Transverse colon (tissue), 3 donors: ENCODE measurements at regions not wholly inside any gene's neighbourhood (a gene's known extent, or its start where the extent isn't known, plus 50 kb on each side); places are given as distances from the start of the nearest gene placed in this dataset.
"Not testable (repeated sequence)": the region's sequence is repeated elsewhere in the genome, so short reads cannot be mapped to it uniquely, and the experiment has no call there.

Source experiments
- POLR2A ChIP-seq: fragments of 450-650 bp; IDR thresholded peaks from one replicate; pipeline ENCODE4 v1.6.1; 2016; ENCODE audit warnings: antibody characterized with exemption, mild to moderate bottlenecking, moderate library complexity
- POLR2AphosphoS5 ChIP-seq, 3 donors: sonication (generic); formaldehyde crosslinking; IDR thresholded peaks; one replicate each; pipeline ENCODE4 v1.6.1; 2016; ENCODE audit warnings: antibody characterized with exemption in 3 of 3

DNA sequence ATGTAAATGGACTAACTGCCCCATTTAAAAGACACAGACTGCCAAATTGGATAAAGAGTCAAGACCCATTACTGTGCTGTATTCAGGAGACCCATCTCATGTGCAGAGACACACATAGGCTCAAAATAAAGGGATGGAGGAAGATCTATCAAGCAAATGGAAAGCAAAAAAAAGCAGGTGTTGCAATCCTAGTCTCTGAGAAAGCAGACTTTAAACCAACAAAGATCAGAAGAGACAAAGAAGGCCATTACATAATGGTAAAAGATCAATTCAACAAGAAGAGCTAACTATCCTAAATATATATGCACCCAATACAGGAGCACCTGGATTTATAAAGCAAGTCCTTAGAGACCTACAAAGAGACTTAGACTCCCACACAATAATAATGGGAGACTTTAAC is 134.6 kb upstream of the STARD13 start:
- not testable (repeated sequence) for TF ChIP-seq POLR2A; POLR2AphosphoS5 (IDR thresholded peaks at IDR 0.05)
